Left lung (tissue), 4 donors: ENCODE measurements at regions not wholly inside any gene's neighbourhood (a gene's known extent, or its start where the extent isn't known, plus 50 kb on each side); places are given as distances from the start of the nearest gene placed in this dataset.
"Not testable (repeated sequence)": the region's sequence is repeated elsewhere in the genome, so short reads cannot be mapped to it uniquely, and the experiment has no call there.

Source experiments
- ATAC-seq: fragments of 200-7000 bp; cut with Tn5 transposase; one replicate; pipeline ENCODE4 v1.9.1; 2020; ENCODE audit warnings: moderate library complexity
- DNase-seq, 4 donors: peaks; one replicate each; pipeline ENCODE4 v3.0.0-alpha.2; 2013 to 2020
- H3K27ac ChIP-seq, 2 donors: fragments of 200-600 bp; sonication (generic) in 1 of 2; one replicate each; pipeline versions ENCODE4 v1.5.0 to v1.8.0; 2020 to 2021
- H3K27me3 ChIP-seq, 2 donors: fragments of 200-600 bp; sonication (generic) in 1 of 2; one replicate each; pipeline versions ENCODE4 v1.5.0 to v1.8.0; 2020 to 2021
- H3K36me3 ChIP-seq, 2 donors: fragments of 200-600 bp; sonication (generic) in 1 of 2; one replicate each; pipeline versions ENCODE4 v1.5.0 to v1.8.0; 2020 to 2021
- H3K4me1 ChIP-seq, 2 donors: fragments of 200-600 bp; one replicate each; pipeline ENCODE4 v1.8.0; 2021
- H3K4me3 ChIP-seq, 2 donors: fragments of 200-600 bp; sonication (generic) in 1 of 2; one replicate each; pipeline versions ENCODE4 v1.5.0 to v1.8.0; 2020 to 2021; ENCODE audit warnings: mild to moderate bottlenecking in 1 of 2
- H3K9me3 ChIP-seq, 2 donors: fragments of 200-600 bp; sonication (generic) in 1 of 2; one replicate each; pipeline versions ENCODE4 v1.5.0 to v1.8.0; 2020 to 2021
- CTCF ChIP-seq, 2 donors: fragments of 200-600 bp; sonication (generic) in 1 of 2; IDR thresholded peaks; one replicate each; pipeline versions ENCODE4 v1.5.0 to v1.8.0; 2021; ENCODE audit warnings: antibody characterized with exemption in 2 of 2
- intact Hi-C, 2 donors: fragments of 100-400 bp; cut with DNase I; formaldehyde crosslinking; loops; one replicate each; pipeline versions ENCODE4 v1.11.2 to v1.14.2; 2022
- donor health status: DM: no; HTN: yes; CAD: no.
- donor health status: DM: no; HTN: no; CAD: no.

- ATAC-seq (no peak), DNase-seq (no peak)
- intact Hi-C loops, result no loop called here
- Histone ChIP-seq H3K27ac (no peak overlapping the region), H3K27me3 (no peaks in the 10 kb centered on the region), H3K36me3 (no peaks in the 10 kb centered on the region), H3K4me1 (no peaks in the 10 kb centered on the region), H3K9me3 (no peaks in the 10 kb centered on the region), H3K4me3 (no peak overlapping the region)
- TF ChIP-seq CTCF (IDR thresholded peaks at IDR 0.05), result no peak
Observed at GRCh38 chr3:101913168-101913567, 63.9 kb downstream of the NFKBIZ start.

- DNase-seq, H3K27me3 ChIP-seq, H3K4me3 ChIP-seq, ATAC-seq, H3K27ac ChIP-seq, H3K4me1 ChIP-seq, H3K36me3 ChIP-seq, intact Hi-C loops, H3K9me3 ChIP-seq: not testable (repeated sequence)
Observed at GRCh38 chr3:101917761-101918160, 68.4 kb downstream of the NFKBIZ start.

- intact Hi-C loops, ATAC-seq, DNase-seq, H3K4me1 ChIP-seq, H3K9me3 ChIP-seq, H3K4me3 ChIP-seq, H3K27me3 ChIP-seq, H3K36me3 ChIP-seq, H3K27ac ChIP-seq: not testable (repeated sequence)
Observed at GRCh38 chr3:101922151-101922725, 72.9 kb downstream of the NFKBIZ start.

- H3K36me3 ChIP-seq, H3K9me3 ChIP-seq, H3K4me1 ChIP-seq, H3K27me3 ChIP-seq, DNase-seq, H3K27ac ChIP-seq, intact Hi-C loops, H3K4me3 ChIP-seq, ATAC-seq: not testable (repeated sequence)
Observed at GRCh38 chr3:101924621-101925020, 75.3 kb downstream of the NFKBIZ start.

GRCh38 chr3:101925124-101925523 is 75.8 kb downstream of the NFKBIZ start:
- H3K36me3 ChIP-seq, intact Hi-C loops, H3K27me3 ChIP-seq, H3K4me3 ChIP-seq, ATAC-seq, H3K9me3 ChIP-seq, DNase-seq, H3K4me1 ChIP-seq, H3K27ac ChIP-seq: not testable (repeated sequence)

GRCh38 chr3:101925564-101925963 is 76.2 kb downstream of the NFKBIZ start:
- no peak for TF ChIP-seq CTCF (IDR thresholded peaks at IDR 0.05)

GRCh38 chr3:101926594-101927105 is 77.3 kb downstream of the NFKBIZ start:
- H3K36me3 ChIP-seq, result no peaks in the 10 kb centered on the region
- H3K9me3 ChIP-seq, result no peaks in the 10 kb centered on the region
- intact Hi-C loops, result no loop called here
- peaks cover 0 to 3% of the 10 kb centered on the region in 2 donors for H3K4me1 ChIP-seq
- ATAC-seq, result no peak
- no peaks in the 10 kb centered on the region for H3K27me3 ChIP-seq
- no peak for TF ChIP-seq CTCF (IDR thresholded peaks at IDR 0.05)
- no peak overlapping the region for H3K4me3 ChIP-seq
- no peak overlapping the region for H3K27ac ChIP-seq
- no peak for DNase-seq

More at GRCh38 chr3:101925564-101925963, 76.2 kb downstream of the NFKBIZ start:
- no peak overlapping the region for H3K27ac ChIP-seq
- ATAC-seq (peak; percentile 54), DNase-seq (no peak)
- H3K4me1 ChIP-seq, result peaks cover 0 to 3% of the 10 kb centered on the region in 2 donors
- H3K9me3 ChIP-seq, result no peaks in the 10 kb centered on the region
- H3K4me3 ChIP-seq, result no peak overlapping the region
- intact Hi-C loops, result no loop called here
- H3K36me3 ChIP-seq, result no peaks in the 10 kb centered on the region
- no peaks in the 10 kb centered on the region for H3K27me3 ChIP-seq
